ENCODE measurements at regions not wholly inside any gene's neighbourhood (a gene's known extent, or its start where the extent isn't known, plus 50 kb on each side); places are given as distances from the start of the nearest gene placed in this dataset.
"Not testable (repeated sequence)": the region's sequence is repeated elsewhere in the genome, so short reads cannot be mapped to it uniquely, and the experiment has no call there.

DNA sequence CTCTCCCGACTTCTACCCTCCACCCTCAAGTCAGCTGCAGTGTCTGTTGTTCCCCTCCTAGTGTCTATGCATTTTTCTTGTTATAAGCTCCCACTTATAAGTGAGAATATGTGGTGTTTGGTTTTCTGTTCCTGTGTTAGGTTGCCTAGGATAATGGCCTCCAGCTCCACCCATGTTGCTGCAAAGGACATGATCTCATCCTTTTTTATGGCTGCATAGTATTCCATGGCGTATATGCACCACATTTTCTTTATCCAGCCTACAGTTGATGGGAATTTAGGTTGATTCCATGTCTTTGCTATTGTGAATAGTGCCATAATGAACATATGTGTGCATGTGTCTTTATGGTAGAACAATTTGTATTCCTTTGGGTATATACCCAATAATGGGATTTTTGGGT is 80.7 kb downstream of the SPTSSA start:
- H3K4me3 ChIP-seq (ENCODE audit: control extremely low read depth in 1 of 5, extremely low read depth in 1 of 5, insufficient read depth in 1 of 5, low read depth in 2 of 5, low read length in 4 of 5); H3K27me3 ChIP-seq (replicated peaks in 1 of 4; ENCODE audit: control extremely low read depth in 1 of 4, control insufficient read depth in 3 of 4, insufficient read depth in 4 of 4, low read length in 3 of 4); H3K79me2 ChIP-seq (ENCODE audit: control insufficient read depth, insufficient read depth, low read length); H3K4me1 Mint-ChIP-seq; H3K9ac ChIP-seq (ENCODE audit: low read length); H2AFZ ChIP-seq (ENCODE audit: insufficient read depth, low read depth, low read length, poor library complexity, severe bottlenecking); H3K9me3 ChIP-seq (ENCODE audit: control extremely low read depth in 1 of 3, control insufficient read depth in 2 of 3, insufficient read depth in 1 of 3, low read length in 2 of 3); H3K36me3 ChIP-seq (replicated peaks in 1 of 2; ENCODE audit: control extremely low read depth in 1 of 2, control insufficient read depth in 1 of 2, extremely low read depth in 1 of 2, insufficient read depth in 2 of 2, low read length in 1 of 2); H3K27ac ChIP-seq (ENCODE audit: low read length in 2 of 2); ATAC-seq (ENCODE audit: low read depth); H3K9me3 Mint-ChIP-seq (ENCODE audit: insufficient read depth); H3K4me1 ChIP-seq (ENCODE audit: control insufficient read depth in 2 of 2, insufficient read depth in 2 of 2, low read length in 2 of 2); H4K20me1 ChIP-seq (ENCODE audit: control insufficient read depth, insufficient read depth, low read length, poor library complexity, severe bottlenecking); H3K27ac Mint-ChIP-seq; CTCF ChIA-PET; H3K4me3 Mint-ChIP-seq; DNase-seq; H3K4me2 ChIP-seq (replicated peaks; ENCODE audit: low read depth, low read length, poor library complexity, severe bottlenecking); intact Hi-C loops (cut with micrococcal nuclease); POLR2A ChIA-PET: not testable (repeated sequence)
- H3K27me3 Mint-ChIP-seq = peaks cover 19% of the 10 kb centered on the region
- no CpG with 5 or more reads among the region's 2 CpGs for WGBS (ENCODE audit: insufficient coverage)

DNA sequence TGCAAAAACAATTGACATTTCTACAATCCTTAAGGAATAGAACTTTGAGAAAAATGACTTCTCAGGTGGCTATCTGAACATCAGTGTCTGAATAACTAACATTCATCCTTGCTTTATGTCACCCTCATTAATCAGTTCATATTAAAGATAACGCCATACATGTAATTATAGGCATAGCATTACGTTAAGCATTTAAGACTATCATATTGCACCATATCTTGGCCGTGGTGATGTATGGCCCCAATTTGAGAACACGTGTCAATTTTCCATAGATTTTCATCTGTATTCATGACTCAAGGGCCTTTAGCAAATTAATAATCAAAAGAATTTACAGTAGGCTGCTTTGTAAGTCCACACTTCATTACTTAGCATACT is 81.6 kb downstream of the SPTSSA start:
- no peak for ATAC-seq (ENCODE audit: low read depth)
- no peaks in the 10 kb centered on the region for H3K4me1 ChIP-seq (ENCODE audit: control insufficient read depth in 2 of 2, insufficient read depth in 2 of 2, low read length in 2 of 2)
- no peak overlapping the region for H3K4me3 ChIP-seq (ENCODE audit: control extremely low read depth in 1 of 5, extremely low read depth in 1 of 5, insufficient read depth in 1 of 5, low read depth in 2 of 5, low read length in 4 of 5)
- Mint-ChIP-seq H3K9me3 (ENCODE audit: insufficient read depth) (no peaks in the 10 kb centered on the region), H3K27me3 (peaks cover 19% of the 10 kb centered on the region), H3K27ac (no peak overlapping the region), H3K4me3 (no peak overlapping the region), H3K4me1 (no peaks in the 10 kb centered on the region)
- no peak overlapping the region for H3K9ac ChIP-seq (ENCODE audit: low read length)
- H4K20me1 ChIP-seq (ENCODE audit: control insufficient read depth, insufficient read depth, low read length, poor library complexity, severe bottlenecking) = no peaks in the 10 kb centered on the region
- no peaks in the 10 kb centered on the region for H3K79me2 ChIP-seq (ENCODE audit: control insufficient read depth, insufficient read depth, low read length)
- ChIA-PET POLR2A (no interaction called here), CTCF (no interaction called here)
- H3K9me3 ChIP-seq (ENCODE audit: control extremely low read depth in 1 of 3, control insufficient read depth in 2 of 3, insufficient read depth in 1 of 3, low read length in 2 of 3) = peaks cover 0 to 4% (median 0%) of the 10 kb centered on the region in 3 donors
- TF ChIP-seq, protein P1, sequence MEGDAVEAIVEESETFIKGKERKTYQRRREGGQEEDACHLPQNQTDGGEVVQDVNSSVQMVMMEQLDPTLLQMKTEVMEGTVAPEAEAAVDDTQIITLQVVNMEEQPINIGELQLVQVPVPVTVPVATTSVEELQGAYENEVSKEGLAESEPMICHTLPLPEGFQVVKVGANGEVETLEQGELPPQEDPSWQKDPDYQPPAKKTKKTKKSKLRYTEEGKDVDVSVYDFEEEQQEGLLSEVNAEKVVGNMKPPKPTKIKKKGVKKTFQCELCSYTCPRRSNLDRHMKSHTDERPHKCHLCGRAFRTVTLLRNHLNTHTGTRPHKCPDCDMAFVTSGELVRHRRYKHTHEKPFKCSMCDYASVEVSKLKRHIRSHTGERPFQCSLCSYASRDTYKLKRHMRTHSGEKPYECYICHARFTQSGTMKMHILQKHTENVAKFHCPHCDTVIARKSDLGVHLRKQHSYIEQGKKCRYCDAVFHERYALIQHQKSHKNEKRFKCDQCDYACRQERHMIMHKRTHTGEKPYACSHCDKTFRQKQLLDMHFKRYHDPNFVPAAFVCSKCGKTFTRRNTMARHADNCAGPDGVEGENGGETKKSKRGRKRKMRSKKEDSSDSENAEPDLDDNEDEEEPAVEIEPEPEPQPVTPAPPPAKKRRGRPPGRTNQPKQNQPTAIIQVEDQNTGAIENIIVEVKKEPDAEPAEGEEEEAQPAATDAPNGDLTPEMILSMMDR (IDR thresholded peaks at IDR 0.05) = no peak
- no peak for TF ChIP-seq EZH2 (IDR thresholded peaks at IDR 0.05; ENCODE audit: borderline replicate concordance, insufficient read depth, low read depth, low read length, poor library complexity, severe bottlenecking)
- H3K27ac ChIP-seq (ENCODE audit: low read length in 2 of 2) = no peak overlapping the region
- intact Hi-C loops (cut with micrococcal nuclease) = no loop called here
- H3K36me3 ChIP-seq (replicated peaks in 1 of 2; ENCODE audit: control extremely low read depth in 1 of 2, control insufficient read depth in 1 of 2, extremely low read depth in 1 of 2, insufficient read depth in 2 of 2, low read length in 1 of 2) = no peaks in the 10 kb centered on the region
- H3K4me2 ChIP-seq (replicated peaks; ENCODE audit: low read depth, low read length, poor library complexity, severe bottlenecking) = no peak overlapping the region
- no peak overlapping the region for H2AFZ ChIP-seq (ENCODE audit: insufficient read depth, low read depth, low read length, poor library complexity, severe bottlenecking)
- WGBS (ENCODE audit: insufficient coverage) = 97% methylated on average over 4 of the region's 4 CpGs
- no peak for DNase-seq
- H3K27me3 ChIP-seq (replicated peaks in 1 of 4; ENCODE audit: control extremely low read depth in 1 of 4, control insufficient read depth in 3 of 4, insufficient read depth in 4 of 4, low read length in 3 of 4) = peaks cover 0 to 2% (median 0%) of the 10 kb centered on the region in 4 experiments
